H1 (cell line): ENCODE measurements at regions not wholly inside any gene's neighbourhood (a gene's known extent, or its start where the extent isn't known, plus 50 kb on each side); places are given as distances from the start of the nearest gene placed in this dataset.

Experiments used
- CTCF ChIA-PET: fragments of 300-600 bp; sonication (Branson Sonifier 250); formaldehyde crosslinking; loops from one replicate; lab custom pipeline; 2021; ENCODE audit not compliant: partially characterized antibody; lab: Charles Lee
- POLR2A ChIA-PET: fragments of 300-600 bp; sonication (Branson Sonifier 250); formaldehyde crosslinking; loops from one replicate; lab custom pipeline; 2021; ENCODE audit warnings: inconsistent platforms; ENCODE audit not compliant: partially characterized antibody; lab: Charles Lee
- DNase-seq, 2 experiments: peaks; one replicate each; pipeline versions ENCODE4 v3.0.0 to v3.0.0-alpha.2; 2010 to 2022; ENCODE audit warnings: low spot score in 2 of 2, low read depth in 1 of 2, mixed read lengths in 1 of 2
- FAIRE-seq: peaks from 2 replicates; lab custom pipeline; 2011; peaks lifted over from hg19 to GRCh38; lab: Jason Lieb, UNC
- H2AFZ ChIP-seq: 2 replicates; pipeline ENCODE4 v1.8.1; 2012; ENCODE audit warnings: low read length, inconsistent platforms
- H2AK5ac ChIP-seq: 2 replicates; pipeline ENCODE4 v1.6.1; 2013; ENCODE audit warnings: low read depth, low read length
- H2BK120ac ChIP-seq: replicated peaks from 2 replicates; pipeline ENCODE3; 2013; ENCODE audit warnings: low read depth, low read length, inconsistent platforms
- H2BK12ac ChIP-seq: 2 replicates; pipeline ENCODE4 v1.6.1; 2013; ENCODE audit warnings: low read depth, low read length
- H2BK15ac ChIP-seq: 2 replicates; pipeline ENCODE4 v1.6.1; 2013; ENCODE audit warnings: low read length
- H2BK20ac ChIP-seq: 2 replicates; pipeline ENCODE4 v1.6.1; 2013; ENCODE audit warnings: low read length
- H2BK5ac ChIP-seq: 2 replicates; pipeline ENCODE4 v1.6.1; 2013; ENCODE audit warnings: low read depth, low read length
- H3K14ac ChIP-seq: 2 replicates; pipeline ENCODE4 v1.6.1; 2013; ENCODE audit warnings: inconsistent platforms; ENCODE audit not compliant: insufficient read length
- H3K18ac ChIP-seq: 2 replicates; pipeline ENCODE4 v1.6.1; 2013; ENCODE audit warnings: low read length; ENCODE audit errors: extremely low read depth
- H3K23ac ChIP-seq: 2 replicates; pipeline ENCODE4 v1.6.1; 2013; ENCODE audit warnings: inconsistent platforms; ENCODE audit not compliant: insufficient read length
- H3K23me2 ChIP-seq: 2 replicates; pipeline ENCODE4 v1.6.1; 2013; ENCODE audit warnings: low read depth, low read length
- H3K27ac ChIP-seq: 2 replicates; pipeline ENCODE4 v1.6.1; 2011; ENCODE audit warnings: low read depth, low read length, inconsistent platforms
- H3K27me3 ChIP-seq, 4 experiments: replicated peaks in 1 of 4; 1 replicate in 1 of 4; 2 replicates in 3 of 4; pipeline versions ENCODE4 v1.6.1 to v1.8.1; 2011 to 2013; ENCODE audit warnings: low read length in 3 of 4, mild to moderate bottlenecking in 3 of 4, inconsistent platforms in 2 of 4, mixed read lengths in 2 of 4, moderate library complexity in 1 of 4; ENCODE audit not compliant: control insufficient read depth in 3 of 4, insufficient read depth in 3 of 4; ENCODE audit errors: extremely low read depth in 1 of 4
- H3K36me3 ChIP-seq, 4 experiments: 2 replicates each; pipeline versions ENCODE4 v1.6.1 to v1.8.1; 2011 to 2013; ENCODE audit warnings: mild to moderate bottlenecking in 4 of 4, low read length in 3 of 4, moderate library complexity in 2 of 4, control low read depth in 1 of 4, inconsistent platforms in 1 of 4; ENCODE audit not compliant: insufficient read depth in 4 of 4, control insufficient read depth in 2 of 4
- H3K4ac ChIP-seq: replicated peaks from 2 replicates; pipeline ENCODE3; 2013; ENCODE audit warnings: low read length, low read depth, mixed read lengths, inconsistent platforms; ENCODE audit not compliant: insufficient read length
- H3K4me1 ChIP-seq, 4 experiments: replicated peaks in 1 of 4; 1 replicate in 1 of 4; 2 replicates in 3 of 4; pipeline versions ENCODE4 v1.6.1 to v1.8.1; 2011 to 2013; ENCODE audit warnings: low read length in 3 of 4, inconsistent platforms in 2 of 4, mixed read lengths in 1 of 4; ENCODE audit not compliant: insufficient read depth in 4 of 4, control insufficient read depth in 3 of 4
- H3K4me2 ChIP-seq, 2 experiments: 2 replicates each; pipeline versions ENCODE4 v1.6.1 to v1.8.1; 2011 to 2013; ENCODE audit warnings: low read depth in 2 of 2, low read length in 2 of 2, control low read depth in 1 of 2, inconsistent platforms in 1 of 2, mild to moderate bottlenecking in 1 of 2; ENCODE audit not compliant: insufficient read depth in 1 of 2
- H3K4me3 ChIP-seq, 4 experiments: fragments of 200-600, 300-600 bp in 1 of 4; sonication (generic), shearing (Covaris generic), sonication (Bioruptor Twin) in 1 of 4; 2 replicates each; pipeline versions ENCODE4 v1.5.1 to v1.8.1; 2011 to 2016; ENCODE audit warnings: low read length in 4 of 4, low read depth in 3 of 4, control low read depth in 2 of 4, inconsistent platforms in 2 of 4, mild to moderate bottlenecking in 2 of 4, mixed read lengths in 1 of 4, moderate library complexity in 1 of 4; ENCODE audit not compliant: insufficient read depth in 2 of 4; ENCODE audit errors: extremely low read depth in 1 of 4
- H3K56ac ChIP-seq: replicated peaks from 2 replicates; pipeline ENCODE3; 2013; ENCODE audit warnings: low read depth, mild to moderate bottlenecking, mixed read lengths, low read length, inconsistent platforms; ENCODE audit not compliant: insufficient read length
- H3K79me1 ChIP-seq: 2 replicates; pipeline ENCODE4 v1.6.1; 2013; ENCODE audit warnings: low read depth, low read length, control low read depth
- H3K79me2 ChIP-seq, 2 experiments: 2 replicates each; pipeline versions ENCODE4 v1.6.1 to v1.8.1; 2012 to 2013; ENCODE audit warnings: low read length in 2 of 2, mild to moderate bottlenecking in 2 of 2, inconsistent platforms in 1 of 2; ENCODE audit not compliant: insufficient read depth in 2 of 2, control insufficient read depth in 1 of 2
- H3K9ac ChIP-seq, 4 experiments: replicated peaks in 1 of 4; 1 replicate in 1 of 4; 2 replicates in 3 of 4; pipeline versions ENCODE4 v1.6.1 to v1.8.1; 2011 to 2013; ENCODE audit warnings: low read depth in 3 of 4, low read length in 3 of 4, control low read depth in 2 of 4, mild to moderate bottlenecking in 2 of 4, moderate library complexity in 2 of 4, inconsistent platforms in 1 of 4; ENCODE audit errors: extremely low read depth in 1 of 4
- H3K9me3 ChIP-seq, 2 experiments: 2 replicates each; pipeline versions ENCODE4 v1.6.1 to v1.8.1; 2012 to 2013; ENCODE audit warnings: mild to moderate bottlenecking in 2 of 2, moderate library complexity in 2 of 2, control low read depth in 1 of 2, inconsistent platforms in 1 of 2, low read depth in 1 of 2, low read length in 1 of 2, mixed read lengths in 1 of 2; ENCODE audit not compliant: insufficient read depth in 2 of 2
- H4K20me1 ChIP-seq, 2 experiments: replicated peaks in 1 of 2; 2 replicates each; pipeline versions ENCODE3 to v1.8.1; 2011 to 2013; ENCODE audit warnings: inconsistent platforms in 2 of 2, low read length in 2 of 2, mild to moderate bottlenecking in 1 of 2; ENCODE audit not compliant: insufficient read depth in 2 of 2, control insufficient read depth in 1 of 2
- H4K5ac ChIP-seq: 2 replicates; pipeline ENCODE4 v1.6.1; 2013; ENCODE audit warnings: low read length, low read depth, mixed read lengths, inconsistent platforms; ENCODE audit not compliant: insufficient read length
- H4K8ac ChIP-seq: 2 replicates; pipeline ENCODE4 v1.8.0; 2013; ENCODE audit warnings: mild to moderate bottlenecking, moderate library complexity, low read length, inconsistent platforms; ENCODE audit not compliant: insufficient read depth; ENCODE audit errors: extremely low read depth
- H4K91ac ChIP-seq: replicated peaks from 2 replicates; pipeline ENCODE3; 2013; ENCODE audit warnings: low read length, mixed read lengths, inconsistent platforms; ENCODE audit not compliant: insufficient read length
- BRCA1 ChIP-seq: IDR thresholded peaks from 2 replicates; pipeline ENCODE4 v1.6.1; 2012; ENCODE audit warnings: low read depth, low read length, improper control_type of control experiment
- FOSL1 ChIP-seq: IDR thresholded peaks from 2 replicates; pipeline ENCODE4 v1.6.1; 2011; ENCODE audit warnings: mild to moderate bottlenecking, low read depth, low read length, moderate library complexity; ENCODE audit not compliant: insufficient read depth
- NANOG ChIP-seq: IDR thresholded peaks from 2 replicates; pipeline ENCODE4 v1.6.1; 2011; ENCODE audit warnings: low read length, low read depth, mild to moderate bottlenecking, inconsistent platforms; ENCODE audit not compliant: insufficient read depth, poor library complexity, severe bottlenecking
- PHF8 ChIP-seq: fragments of 200-600 bp; sonication (generic); conservative IDR thresholded peaks from 2 replicates; pipeline ENCODE4 v1.7.1; 2012; ENCODE audit warnings: low read depth, mild to moderate bottlenecking, inconsistent platforms, low read length, moderate library complexity
- RAD21 ChIP-seq, 2 experiments: IDR thresholded peaks in 1 of 2; conservative IDR thresholded peaks in 1 of 2; 2 replicates each; pipeline ENCODE4 v1.6.1; 2011; ENCODE audit warnings: low read depth in 2 of 2, low read length in 2 of 2, improper control_type of control experiment in 1 of 2, inconsistent platforms in 1 of 2, mild to moderate bottlenecking in 1 of 2, moderate library complexity in 1 of 2
- SIN3A ChIP-seq, 2 experiments: IDR thresholded peaks in 1 of 2; conservative IDR thresholded peaks in 1 of 2; 2 replicates each; pipeline ENCODE4 v1.6.1; 2011 to 2012; ENCODE audit warnings: low read length in 2 of 2, improper control_type of control experiment in 1 of 2, low read depth in 1 of 2, mild to moderate bottlenecking in 1 of 2
- SP1 ChIP-seq: IDR thresholded peaks from 2 replicates; pipeline ENCODE4 v1.6.1; 2011; ENCODE audit warnings: low read depth, low read length
- TCF12 ChIP-seq: IDR thresholded peaks from 2 replicates; pipeline ENCODE4 v1.6.1; 2011; ENCODE audit warnings: low read depth, mild to moderate bottlenecking, low read length
- USF2 ChIP-seq: IDR thresholded peaks from 2 replicates; pipeline ENCODE4 v1.6.1; 2011; ENCODE audit warnings: low read length, improper control_type of control experiment
- ZNF274 ChIP-seq: IDR thresholded peaks from 2 replicates; pipeline ENCODE4 v1.7.0; 2012; ENCODE audit warnings: low read length, borderline replicate concordance; ENCODE audit errors: extremely low read depth
- WGBS, 2 experiments: shearing (Covaris generic) in 1 of 2; methylation state at CpG; one replicate each; pipeline versions ENCODE4 v1.1.6 to v1.1.7; 2013 to 2015; ENCODE audit warnings: low lambda C conversion rate in 2 of 2, mixed read lengths in 2 of 2, inconsistent platforms in 1 of 2, low coverage in 1 of 2, missing lambda C conversion rate in 1 of 2; ENCODE audit not compliant: insufficient replicate concordance in 2 of 2, insufficient coverage in 1 of 2, insufficient read length in 1 of 2; ENCODE audit errors: extremely low coverage in 1 of 2, missing lambda C conversion rate in 1 of 2; 5-methylcytosine and 5-hydroxymethylcytosine counted together

DNA sequence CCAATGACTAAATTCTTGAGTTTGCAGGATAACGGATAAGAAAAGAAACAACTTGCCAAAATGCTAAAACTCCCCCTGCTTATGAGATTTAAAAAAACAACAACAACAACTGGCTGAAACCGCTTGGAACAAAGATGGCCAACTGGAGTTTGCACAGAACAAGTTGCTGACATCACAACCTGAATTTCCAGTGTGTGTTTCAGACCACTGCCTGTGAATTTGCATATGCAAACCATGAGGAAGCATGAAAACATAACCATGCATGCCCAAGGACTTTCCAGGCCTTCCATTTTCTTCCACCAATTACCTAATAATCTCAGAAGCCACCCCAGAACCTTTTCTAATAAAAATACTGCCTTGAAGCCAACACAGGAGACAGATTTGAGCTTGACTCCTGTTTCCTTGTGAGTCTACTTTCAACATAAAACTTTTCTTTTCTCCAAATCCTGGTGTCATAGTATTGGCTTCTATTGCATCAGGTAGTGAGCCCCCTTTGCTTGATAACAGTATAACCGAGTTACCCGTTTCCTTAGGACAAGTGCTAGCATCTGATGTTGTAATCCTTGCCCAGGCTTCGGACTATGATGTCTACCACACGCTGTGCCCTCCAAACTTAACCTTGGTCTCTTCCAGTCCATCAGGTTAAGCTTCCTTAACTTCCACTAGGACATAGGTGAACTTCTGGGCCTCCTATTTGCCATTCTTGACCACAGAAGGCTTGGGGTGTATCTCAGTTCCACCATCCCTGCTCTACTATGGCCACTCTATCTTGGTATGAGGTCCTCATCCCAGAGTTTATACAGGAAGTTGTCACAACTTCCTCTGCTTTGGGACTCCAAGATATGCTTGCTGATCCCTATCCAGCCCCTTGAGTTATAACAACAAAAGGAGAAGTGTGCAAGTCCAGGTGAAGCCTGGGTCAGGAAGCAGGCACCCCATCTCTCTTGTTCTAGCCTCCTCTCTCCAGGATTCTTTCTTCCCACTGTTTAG, 385.5 kb upstream of the INTU start:
- 94% methylated on average over 6 of the region's 6 CpGs; no CpG with 5 or more reads in 1 of the 2 experiments for WGBS, 2 experiments
- CTCF ChIA-PET = no interaction called here
- no peak for TF ChIP-seq NANOG
- TF ChIP-seq TCF12 = no peak
- no peak for TF ChIP-seq BRCA1
- TF ChIP-seq USF2 = no peak
- TF ChIP-seq SIN3A (conservative IDR thresholded peaks at IDR 0.05 in 1 of 2, IDR thresholded peaks at IDR 0.05 in 1 of 2; ENCODE audit: low read depth in 1 of 2, low read length in 2 of 2) = no peak
- TF ChIP-seq FOSL1 = no peak
- no peak for TF ChIP-seq ZNF274
- TF ChIP-seq RAD21 (IDR thresholded peaks at IDR 0.05 in 1 of 2, conservative IDR thresholded peaks at IDR 0.05 in 1 of 2; ENCODE audit: low read depth in 2 of 2, low read length in 2 of 2) = no peak
- TF ChIP-seq SP1 = no peak
- no peak for TF ChIP-seq PHF8

More for the DNA sequence above, 385.5 kb upstream of the INTU start:
- no peak overlapping the region for H3K18ac ChIP-seq
- H3K9ac ChIP-seq = no peak overlapping the region
- no peaks in the 10 kb centered on the region for H3K79me2 ChIP-seq
- no peak overlapping the region for H3K23ac ChIP-seq
- no peaks in the 10 kb centered on the region for H3K9me3 ChIP-seq
- no peak overlapping the region for H2BK5ac ChIP-seq
- H2BK15ac ChIP-seq = no peak overlapping the region
- H3K4ac ChIP-seq = no peak overlapping the region
- no peak overlapping the region for H4K8ac ChIP-seq
- no peaks in the 10 kb centered on the region for H3K27me3 ChIP-seq
- H3K4me2 ChIP-seq = no peak overlapping the region
- no peak overlapping the region for H2AK5ac ChIP-seq
- POLR2A ChIA-PET = no interaction called here
- FAIRE-seq = peak; percentile 66
- H4K5ac ChIP-seq = no peak overlapping the region
- H4K91ac ChIP-seq = no peak overlapping the region
- H3K27ac ChIP-seq = no peak overlapping the region
- no peak for DNase-seq
- H3K14ac ChIP-seq = no peak overlapping the region
- no peak overlapping the region for H2AFZ ChIP-seq
- no peaks in the 10 kb centered on the region for H3K23me2 ChIP-seq
- H3K56ac ChIP-seq = no peak overlapping the region
- H4K20me1 ChIP-seq = no peaks in the 10 kb centered on the region
- H3K4me1 ChIP-seq = no peaks in the 10 kb centered on the region
- no peaks in the 10 kb centered on the region for H3K79me1 ChIP-seq
- no peak overlapping the region for H3K4me3 ChIP-seq
- H2BK12ac ChIP-seq = no peak overlapping the region
- H3K36me3 ChIP-seq = no peaks in the 10 kb centered on the region
- H2BK20ac ChIP-seq = no peak overlapping the region
- no peak overlapping the region for H2BK120ac ChIP-seq
